ENCODE measurements at regions not wholly inside any gene's neighbourhood (a gene's known extent, or its start where the extent isn't known, plus 50 kb on each side); places are given as distances from the start of the nearest gene placed in this dataset.

- H3K4me3 ChIP-seq (ENCODE audit: insufficient read depth in 1 of 2, low read depth in 1 of 2, low read length in 2 of 2), result no peak overlapping the region
- H2BK5ac ChIP-seq (ENCODE audit: low read depth, low read length, poor library complexity, severe bottlenecking), result no peak overlapping the region
- H4K8ac ChIP-seq (ENCODE audit: low read length), result no peak overlapping the region
- H3K9me3 ChIP-seq (ENCODE audit: control insufficient read depth, low read length), result no peaks in the 10 kb centered on the region
- no peak overlapping the region for H3K23ac ChIP-seq (ENCODE audit: low read length in 2 of 2)
- H2BK12ac ChIP-seq (ENCODE audit: low read length in 2 of 2), result no peak overlapping the region
- H3K27ac ChIP-seq (ENCODE audit: low read length, poor library complexity, severe bottlenecking), result no peak overlapping the region
- H4K91ac ChIP-seq (ENCODE audit: low read length), result no peak overlapping the region
- no peak overlapping the region for H2BK15ac ChIP-seq (ENCODE audit: low read depth, poor library complexity, severe bottlenecking)
- H3K14ac ChIP-seq (ENCODE audit: low read length in 2 of 2), result no peak overlapping the region
- H3K36me3 ChIP-seq (ENCODE audit: control insufficient read depth in 1 of 2, insufficient read depth in 2 of 2, low read depth in 1 of 2, low read length in 2 of 2), result no peaks in the 10 kb centered on the region
- no peak overlapping the region for H2BK120ac ChIP-seq (ENCODE audit: low read depth, low read length)
- no peaks in the 10 kb centered on the region for H3K27me3 ChIP-seq (ENCODE audit: control insufficient read depth in 1 of 2, insufficient read depth in 1 of 2, low read length in 2 of 2)
- H2AFZ ChIP-seq (ENCODE audit: low read depth, low read length), result no peak overlapping the region
- no peak overlapping the region for H3K18ac ChIP-seq (ENCODE audit: low read depth in 1 of 2, low read length in 2 of 2)
- H3K4me2 ChIP-seq (ENCODE audit: low read length, poor library complexity, severe bottlenecking), result no peak overlapping the region
- no CpG with 5 or more reads among the region's 1 CpG for WGBS
- H2AK5ac ChIP-seq (ENCODE audit: low read length, severe bottlenecking), result no peak overlapping the region
- H3K79me1 ChIP-seq (replicated peaks; ENCODE audit: low read length, poor library complexity, severe bottlenecking), result no peaks in the 10 kb centered on the region
- DNase-seq, result no peak
- peaks cover 3% of the 10 kb centered on the region for H3K4me1 ChIP-seq (ENCODE audit: control insufficient read depth, insufficient read depth, low read depth, low read length)
- no peak overlapping the region for H3K9ac ChIP-seq (ENCODE audit: low read length)
- H3K4ac ChIP-seq (ENCODE audit: low read depth in 1 of 2, low read length in 2 of 2), result no peak overlapping the region
These were observed 600.9 kb downstream of the SI start for GRCh38 chr3:164477403-164477802.

GRCh38 chr3:164476631-164477030, 601.7 kb downstream of the SI start:
- no peak for DNase-seq
- Histone ChIP-seq H3K4me3 (ENCODE audit: insufficient read depth in 1 of 2, low read depth in 1 of 2, low read length in 2 of 2) (no peak overlapping the region), H2AFZ (ENCODE audit: low read depth, low read length) (no peak overlapping the region), H2BK12ac (ENCODE audit: low read length in 2 of 2) (no peak overlapping the region), H2BK15ac (ENCODE audit: low read depth, poor library complexity, severe bottlenecking) (no peak overlapping the region), H3K4me2 (ENCODE audit: low read length, poor library complexity, severe bottlenecking) (no peak overlapping the region), H2AK5ac (ENCODE audit: low read length, severe bottlenecking) (no peak overlapping the region), H4K91ac (ENCODE audit: low read length) (no peak overlapping the region), H3K14ac (ENCODE audit: low read length in 2 of 2) (no peak overlapping the region), H3K18ac (ENCODE audit: low read depth in 1 of 2, low read length in 2 of 2) (no peak overlapping the region), H3K4me1 (ENCODE audit: control insufficient read depth, insufficient read depth, low read depth, low read length) (peaks cover 3% of the 10 kb centered on the region), H3K9ac (ENCODE audit: low read length) (no peak overlapping the region), H3K27ac (ENCODE audit: low read length, poor library complexity, severe bottlenecking) (no peak overlapping the region), H3K9me3 (ENCODE audit: control insufficient read depth, low read length) (no peaks in the 10 kb centered on the region), H3K23ac (ENCODE audit: low read length in 2 of 2) (no peak overlapping the region), H2BK120ac (ENCODE audit: low read depth, low read length) (no peak overlapping the region), H3K4ac (ENCODE audit: low read depth in 1 of 2, low read length in 2 of 2) (no peak overlapping the region), H3K36me3 (ENCODE audit: control insufficient read depth in 1 of 2, insufficient read depth in 2 of 2, low read depth in 1 of 2, low read length in 2 of 2) (no peaks in the 10 kb centered on the region), H3K27me3 (ENCODE audit: control insufficient read depth in 1 of 2, insufficient read depth in 1 of 2, low read length in 2 of 2) (no peaks in the 10 kb centered on the region), H3K79me1 (replicated peaks; ENCODE audit: low read length, poor library complexity, severe bottlenecking) (no peaks in the 10 kb centered on the region), H4K8ac (ENCODE audit: low read length) (no peak overlapping the region), H2BK5ac (ENCODE audit: low read depth, low read length, poor library complexity, severe bottlenecking) (no peak overlapping the region)
- WGBS, result 79% methylated on average over 3 of the region's 3 CpGs

GRCh38 chr3:164470471-164470870, 607.8 kb downstream of the SI start:
- H4K8ac ChIP-seq (ENCODE audit: low read length), result no peak overlapping the region
- peak overlapping the region; percentile 90 for H3K27ac ChIP-seq (ENCODE audit: low read length, poor library complexity, severe bottlenecking)
- H3K4ac ChIP-seq (ENCODE audit: low read depth in 1 of 2, low read length in 2 of 2), result no peak overlapping the region
- H3K9me3 ChIP-seq (ENCODE audit: control insufficient read depth, low read length), result peaks cover 10% of the 10 kb centered on the region
- H2BK120ac ChIP-seq (ENCODE audit: low read depth, low read length), result no peak overlapping the region
- peak overlapping the region; percentile 70 for H2BK5ac ChIP-seq (ENCODE audit: low read depth, low read length, poor library complexity, severe bottlenecking)
- H2AK5ac ChIP-seq (ENCODE audit: low read length, severe bottlenecking), result no peak overlapping the region
- H2BK15ac ChIP-seq (ENCODE audit: low read depth, poor library complexity, severe bottlenecking), result no peak overlapping the region
- H3K14ac ChIP-seq (ENCODE audit: low read length in 2 of 2), result no peak overlapping the region
- no peak overlapping the region for H2BK12ac ChIP-seq (ENCODE audit: low read length in 2 of 2)
- DNase-seq, result no peak
- H3K27me3 ChIP-seq (ENCODE audit: control insufficient read depth in 1 of 2, insufficient read depth in 1 of 2, low read length in 2 of 2), result no peaks in the 10 kb centered on the region
- no peaks in the 10 kb centered on the region for H3K4me1 ChIP-seq (ENCODE audit: control insufficient read depth, insufficient read depth, low read depth, low read length)
- H2AFZ ChIP-seq (ENCODE audit: low read depth, low read length), result no peak overlapping the region
- H3K23ac ChIP-seq (ENCODE audit: low read length in 2 of 2), result no peak overlapping the region
- no peak overlapping the region for H3K4me2 ChIP-seq (ENCODE audit: low read length, poor library complexity, severe bottlenecking)
- no peak overlapping the region for H3K4me3 ChIP-seq (ENCODE audit: insufficient read depth in 1 of 2, low read depth in 1 of 2, low read length in 2 of 2)
- no peaks in the 10 kb centered on the region for H3K79me1 ChIP-seq (replicated peaks; ENCODE audit: low read length, poor library complexity, severe bottlenecking)
- H3K36me3 ChIP-seq (ENCODE audit: control insufficient read depth in 1 of 2, insufficient read depth in 2 of 2, low read depth in 1 of 2, low read length in 2 of 2), result no peaks in the 10 kb centered on the region
- no peak overlapping the region for H4K91ac ChIP-seq (ENCODE audit: low read length)
- H3K9ac ChIP-seq (ENCODE audit: low read length), result no peak overlapping the region
- 65% methylated on average over 2 of the region's 3 CpGs for WGBS
- no peak overlapping the region for H3K18ac ChIP-seq (ENCODE audit: low read depth in 1 of 2, low read length in 2 of 2)

- no peak overlapping the region for H3K9ac ChIP-seq (ENCODE audit: low read length)
- DNase-seq, result no peak
- no peak overlapping the region for H2BK120ac ChIP-seq (ENCODE audit: low read depth, low read length)
- no peak overlapping the region for H3K27ac ChIP-seq (ENCODE audit: low read length, poor library complexity, severe bottlenecking)
- H3K27me3 ChIP-seq (ENCODE audit: control insufficient read depth in 1 of 2, insufficient read depth in 1 of 2, low read length in 2 of 2), result no peaks in the 10 kb centered on the region
- no peak overlapping the region for H2BK12ac ChIP-seq (ENCODE audit: low read length in 2 of 2)
- H3K14ac ChIP-seq (ENCODE audit: low read length in 2 of 2), result no peak overlapping the region
- no peak overlapping the region for H3K23ac ChIP-seq (ENCODE audit: low read length in 2 of 2)
- no peaks in the 10 kb centered on the region for H3K4me1 ChIP-seq (ENCODE audit: control insufficient read depth, insufficient read depth, low read depth, low read length)
- H4K91ac ChIP-seq (ENCODE audit: low read length), result no peak overlapping the region
- no peak overlapping the region for H3K4me3 ChIP-seq (ENCODE audit: insufficient read depth in 1 of 2, low read depth in 1 of 2, low read length in 2 of 2)
- no peak overlapping the region for H2AFZ ChIP-seq (ENCODE audit: low read depth, low read length)
- H2AK5ac ChIP-seq (ENCODE audit: low read length, severe bottlenecking), result no peak overlapping the region
- WGBS, result 91% methylated on average over 4 of the region's 6 CpGs
- H3K9me3 ChIP-seq (ENCODE audit: control insufficient read depth, low read length), result peaks cover 10% of the 10 kb centered on the region
- H2BK15ac ChIP-seq (ENCODE audit: low read depth, poor library complexity, severe bottlenecking), result no peak overlapping the region
- H4K8ac ChIP-seq (ENCODE audit: low read length), result no peak overlapping the region
- no peaks in the 10 kb centered on the region for H3K36me3 ChIP-seq (ENCODE audit: control insufficient read depth in 1 of 2, insufficient read depth in 2 of 2, low read depth in 1 of 2, low read length in 2 of 2)
- no peak overlapping the region for H3K4ac ChIP-seq (ENCODE audit: low read depth in 1 of 2, low read length in 2 of 2)
- no peak overlapping the region for H3K18ac ChIP-seq (ENCODE audit: low read depth in 1 of 2, low read length in 2 of 2)
- no peak overlapping the region for H3K4me2 ChIP-seq (ENCODE audit: low read length, poor library complexity, severe bottlenecking)
- H3K79me1 ChIP-seq (replicated peaks; ENCODE audit: low read length, poor library complexity, severe bottlenecking), result no peaks in the 10 kb centered on the region
- no peak overlapping the region for H2BK5ac ChIP-seq (ENCODE audit: low read depth, low read length, poor library complexity, severe bottlenecking)
These were observed 610.2 kb downstream of the SI start for GRCh38 chr3:164468055-164468454.

Measured in mesenchymal stem cell (in vitro differentiated cells and primary cell).